B cell (primary cell): ENCODE measurements at regions not wholly inside any gene's neighbourhood (a gene's known extent, or its start where the extent isn't known, plus 50 kb on each side); places are given as distances from the start of the nearest gene placed in this dataset.

Experiments used
- ATAC-seq: fragments of 200-7000 bp; cut with Tn5 transposase; one replicate; pipeline ENCODE4 v1.10.0; 2021; ENCODE audit warnings: low read depth, mild to moderate bottlenecking, moderate number of reproducible peaks, moderate library complexity
- CTCF ChIA-PET: fragments of 350-600 bp; sonication (Branson Sonifier 250); formaldehyde crosslinking; loops from one replicate; lab custom pipeline; 2021; ENCODE audit warnings: antibody characterized with exemption, inconsistent platforms; lab: Charles Lee
- POLR2A ChIA-PET: fragments of 350-600 bp; sonication (Branson Sonifier 250); formaldehyde crosslinking; loops from one replicate; lab custom pipeline; 2021; ENCODE audit warnings: antibody characterized with exemption; lab: Charles Lee
- DNase-seq: peaks from one replicate; pipeline ENCODE4 v3.0.0; 2013
- H2AFZ ChIP-seq: 2 replicates; pipeline ENCODE4 v1.6.1; 2012; ENCODE audit warnings: mild to moderate bottlenecking, low read depth, low read length; ENCODE audit not compliant: insufficient read depth, poor library complexity, severe bottlenecking
- H3K27ac ChIP-seq, 2 donors: 1 replicate in 1 of 2; 2 replicates in 1 of 2; pipeline ENCODE4 v1.5.1; 2012 to 2013; ENCODE audit warnings: low read length in 2 of 2, mild to moderate bottlenecking in 2 of 2, moderate library complexity in 1 of 2
- H3K27me3 ChIP-seq, 4 experiments: fragments of 200-600 bp in 1 of 4; sonication (generic) in 1 of 4; replicated peaks in 1 of 4; 1 replicate in 2 of 4; 2 replicates in 2 of 4; pipeline versions ENCODE4 v1.6.1 to v1.7.0; 2013 to 2016; ENCODE audit warnings: low read length in 3 of 4, mild to moderate bottlenecking in 2 of 4, mixed read lengths in 1 of 4, moderate library complexity in 1 of 4; ENCODE audit not compliant: insufficient read depth in 4 of 4, control insufficient read depth in 3 of 4; ENCODE audit errors: control extremely low read depth in 1 of 4
- H3K36me3 ChIP-seq, 2 experiments: replicated peaks in 1 of 2; 1 replicate in 1 of 2; 2 replicates in 1 of 2; pipeline versions ENCODE4 v1.6.1 to v1.7.1; 2013; ENCODE audit warnings: low read length in 1 of 2; ENCODE audit not compliant: insufficient read depth in 2 of 2, control insufficient read depth in 1 of 2; ENCODE audit errors: control extremely low read depth in 1 of 2, extremely low read depth in 1 of 2
- H3K4me1 ChIP-seq, 2 donors: fragments of 200-600 bp in 1 of 2; sonication (generic) in 1 of 2; 1 replicate in 1 of 2; 2 replicates in 1 of 2; pipeline versions ENCODE4 v1.5.1 to v1.6.1; 2013 to 2017; ENCODE audit warnings: low read length in 2 of 2; ENCODE audit not compliant: control insufficient read depth in 2 of 2, insufficient read depth in 2 of 2
- H3K4me2 ChIP-seq: replicated peaks from 2 replicates; pipeline ENCODE3; 2012; ENCODE audit warnings: mild to moderate bottlenecking, low read depth, low read length; ENCODE audit not compliant: poor library complexity, severe bottlenecking
- H3K4me3 ChIP-seq, 5 experiments: fragments of 200-600 bp in 1 of 5; sonication (generic) in 1 of 5; 1 replicate in 3 of 5; 2 replicates in 2 of 5; pipeline versions ENCODE4 v1.5.1 to v1.7.0; 2011 to 2016; ENCODE audit warnings: low read length in 4 of 5, mild to moderate bottlenecking in 4 of 5, low read depth in 2 of 5, control low read depth in 1 of 5, moderate library complexity in 1 of 5; ENCODE audit not compliant: insufficient read depth in 1 of 5; ENCODE audit errors: control extremely low read depth in 1 of 5, extremely low read depth in 1 of 5
- H3K79me2 ChIP-seq: fragments of 200-600 bp; sonication (generic); one replicate; pipeline ENCODE4 v1.6.0; 2016; ENCODE audit warnings: low read length; ENCODE audit not compliant: control insufficient read depth, insufficient read depth
- H3K9ac ChIP-seq: fragments of 200-600 bp; sonication (generic); 2 replicates; pipeline ENCODE4 v1.6.1; 2017; ENCODE audit warnings: mild to moderate bottlenecking, low read length, moderate library complexity
- H3K9me3 ChIP-seq, 3 donors: one replicate each; pipeline versions ENCODE4 v1.6.1 to v1.7.1; 2013; ENCODE audit warnings: low read length in 2 of 3; ENCODE audit not compliant: control insufficient read depth in 2 of 3, insufficient read depth in 1 of 3; ENCODE audit errors: control extremely low read depth in 1 of 3
- H4K20me1 ChIP-seq: 2 replicates; pipeline ENCODE4 v1.6.0; 2012; ENCODE audit warnings: mild to moderate bottlenecking, low read length; ENCODE audit not compliant: insufficient read depth, control insufficient read depth, poor library complexity, severe bottlenecking
- H3K27ac Mint-ChIP-seq: one replicate; pipeline ENCODE4 v1.8.0; 2021; ENCODE audit warnings: mixed read lengths
- H3K27me3 Mint-ChIP-seq: one replicate; pipeline ENCODE4 v1.8.0; 2021; ENCODE audit warnings: mixed read lengths
- H3K4me1 Mint-ChIP-seq: one replicate; pipeline ENCODE4 v1.8.0; 2021; ENCODE audit warnings: mixed read lengths
- H3K4me3 Mint-ChIP-seq: one replicate; pipeline ENCODE4 v1.8.0; 2021; ENCODE audit warnings: mixed read lengths
- H3K9me3 Mint-ChIP-seq: one replicate; pipeline ENCODE4 v1.8.0; 2022; ENCODE audit warnings: mixed read lengths; ENCODE audit not compliant: insufficient read depth
- CTCF ChIP-seq: fragments of 200-600 bp; IDR thresholded peaks from one replicate; pipeline ENCODE4 v1.8.0; 2022; ENCODE audit warnings: antibody characterized with exemption, mild to moderate bottlenecking
- EZH2 ChIP-seq: IDR thresholded peaks from 2 replicates; pipeline ENCODE4 v1.6.1; 2012; ENCODE audit warnings: borderline replicate concordance, low read depth, mild to moderate bottlenecking, moderate library complexity, low read length; ENCODE audit not compliant: insufficient read depth, poor library complexity, severe bottlenecking
- WGBS: methylation state at CpG from one replicate; pipeline ENCODE4 v1.1.5; 2013; ENCODE audit warnings: missing lambda C conversion rate; ENCODE audit not compliant: insufficient coverage; 5-methylcytosine and 5-hydroxymethylcytosine counted together
- intact Hi-C: fragments of 100-400 bp; cut with micrococcal nuclease; formaldehyde crosslinking; loops from one replicate; pipeline ENCODE4 v1.10.0; 2022

- Histone ChIP-seq H3K36me3 (no peaks in the 10 kb centered on the region), H3K9ac (peak overlapping the region; percentile 14), H4K20me1 (no peaks in the 10 kb centered on the region), H3K4me3 (peak overlapping the region in 2 of 5 experiments; percentile 12 to 17), H3K27me3 (no peaks in the 10 kb centered on the region), H3K4me1 (peaks cover 5 to 13% of the 10 kb centered on the region in 2 donors), H3K79me2 (no peaks in the 10 kb centered on the region), H2AFZ (peak overlapping the region; percentile 10), H3K27ac (no peak overlapping the region), H3K9me3 (no peaks in the 10 kb centered on the region), H3K4me2 (peak overlapping the region; percentile 54)
- Mint-ChIP-seq H3K4me1 (peaks cover 4% of the 10 kb centered on the region), H3K4me3 (no peak overlapping the region), H3K27me3 (peaks cover 15% of the 10 kb centered on the region), H3K9me3 (no peaks in the 10 kb centered on the region), H3K27ac (no peak overlapping the region)
- WGBS: no CpG with 5 or more reads among the region's 2 CpGs
- TF ChIP-seq EZH2 (no peak), CTCF (no peak)
- ChIA-PET CTCF (interaction anchor here (0.6 kb wide), 1 partner anchor 41 kb away, joined by 3 read pairs; no protein-coding TSS in a partner anchor), POLR2A (no interaction called here)
- ATAC-seq (no peak), DNase-seq (no peak)
- intact Hi-C loops: no loop called here
Measured at GRCh38 chr12:90298289-90298948, 589.8 kb upstream of the ATP2B1 start.

DNA sequence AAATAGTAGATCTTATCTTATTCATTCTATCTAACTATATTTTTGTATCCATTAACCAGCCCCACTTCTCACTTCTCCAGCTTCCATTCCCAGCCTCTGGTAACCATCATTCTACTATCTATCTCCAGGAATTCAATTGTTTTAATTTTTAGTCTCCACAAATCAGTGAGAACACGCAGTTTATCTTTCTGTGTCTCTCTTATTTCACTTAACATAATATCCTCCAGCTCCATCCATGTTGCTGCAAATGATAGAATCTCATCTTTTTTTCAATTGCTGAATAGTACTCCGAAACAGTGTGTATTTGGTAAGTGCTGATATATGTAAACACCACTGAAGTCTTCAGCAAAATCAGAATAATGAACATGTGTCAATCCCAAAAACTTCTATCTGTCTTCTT lies 587.2 kb upstream of the ATP2B1 start:
- no peak overlapping the region for H3K27ac ChIP-seq
- H3K27me3 Mint-ChIP-seq: peaks cover 15% of the 10 kb centered on the region
- H3K79me2 ChIP-seq: no peaks in the 10 kb centered on the region
- H3K4me3 Mint-ChIP-seq: no peak overlapping the region
- TF ChIP-seq EZH2: no peak
- no peak for TF ChIP-seq CTCF
- intact Hi-C loops: no loop called here
- no peaks in the 10 kb centered on the region for H3K27me3 ChIP-seq
- WGBS: no CpG with 5 or more reads among the region's 2 CpGs
- H3K4me2 ChIP-seq: no peak overlapping the region
- peaks cover 5 to 13% of the 10 kb centered on the region in 2 donors for H3K4me1 ChIP-seq
- H3K4me1 Mint-ChIP-seq: peaks cover 6% of the 10 kb centered on the region
- ATAC-seq (no peak), DNase-seq (no peak)
- no peak overlapping the region for H3K4me3 ChIP-seq
- no peaks in the 10 kb centered on the region for H3K9me3 Mint-ChIP-seq
- H3K36me3 ChIP-seq: no peaks in the 10 kb centered on the region
- H3K9ac ChIP-seq: no peak overlapping the region
- POLR2A ChIA-PET: no interaction called here
- CTCF ChIA-PET: no interaction called here
- H3K9me3 ChIP-seq: no peaks in the 10 kb centered on the region
- H3K27ac Mint-ChIP-seq: no peak overlapping the region
- H2AFZ ChIP-seq: no peak overlapping the region
- H4K20me1 ChIP-seq: no peaks in the 10 kb centered on the region
